Activated CD4-positive, alpha-beta T cell treated with anti-CD3 and anti-CD28 coated beads for 24 hours (primary cell): ENCODE measurements at regions not wholly inside any gene's neighbourhood (a gene's known extent, or its start where the extent isn't known, plus 50 kb on each side); places are given as distances from the start of the nearest gene placed in this dataset.

Experiments used
- DNase-seq, 2 donors: peaks; one replicate each; pipeline ENCODE4 v3.0.0-alpha.2; 2020; ENCODE audit warnings: low read depth in 2 of 2

GRCh38 chr18:34978533-34978893, 62.7 kb upstream of the MAPRE2 start:
- DNase-seq, result no peak

GRCh38 chr18:34978953-34979608, 62.1 kb upstream of the MAPRE2 start:
- peak; percentile 60 to 65 for DNase-seq

GRCh38 chr18:34981487-34981886, 59.7 kb upstream of the MAPRE2 start:
- DNase-seq, result no peak

- DNase-seq, result no peak
Measured at GRCh38 chr18:34985963-34986362, 55.2 kb upstream of the MAPRE2 start.

- DNase-seq, result no peak
Measured at GRCh38 chr18:34990597-34990996, 50.6 kb upstream of the MAPRE2 start.

- DNase-seq, result no peak
Measured at GRCh38 chr18:34991152-34991551, 50.1 kb upstream of the MAPRE2 start.
